ENCODE measurements at regions not wholly inside any gene's neighbourhood (a gene's known extent, or its start where the extent isn't known, plus 50 kb on each side); places are given as distances from the start of the nearest gene placed in this dataset.

- Histone ChIP-seq H3K4me2 (no peak overlapping the region), H4K20me1 (ENCODE audit: insufficient read depth, poor library complexity, severe bottlenecking) (no peaks in the 10 kb centered on the region), H3K4me1 (ENCODE audit: insufficient read depth) (no peaks in the 10 kb centered on the region), H3K79me2 (no peaks in the 10 kb centered on the region), H3K27me3 (no peaks in the 10 kb centered on the region), H3K36me3 (replicated peaks; ENCODE audit: insufficient read depth, low read depth) (no peaks in the 10 kb centered on the region), H3K9me2 (replicated peaks; ENCODE audit: insufficient read depth) (no peaks in the 10 kb centered on the region), H2AFZ (no peak overlapping the region), H3K9me3 (ENCODE audit: low read depth) (no peaks in the 10 kb centered on the region), H3K27ac (no peak overlapping the region), H3K4me3 (no peak overlapping the region)
- no peak for DNase-seq (ENCODE audit: low spot score)
- WGBS (ENCODE audit: low lambda C conversion rate, missing lambda C conversion rate), result 67% methylated on average over 5 of the region's 5 CpGs
- TF ChIP-seq EZH2 (IDR thresholded peaks at IDR 0.05; ENCODE audit: borderline replicate concordance) (no peak), EZH2phosphoT487 (IDR thresholded peaks at IDR 0.05; ENCODE audit: low read depth, severe bottlenecking, unreplicated experiment) (no peak), CTCF (IDR thresholded peaks at IDR 0.05; ENCODE audit: poor library complexity) (no peak)
Observed at GRCh38 chr4:30600246-30601017, 119.7 kb upstream of the PCDH7 start.

GRCh38 chr4:30601070-30601865 is 118.9 kb upstream of the PCDH7 start:
- no peaks in the 10 kb centered on the region for H3K79me2 ChIP-seq
- TF ChIP-seq EZH2 (IDR thresholded peaks at IDR 0.05; ENCODE audit: borderline replicate concordance) (no peak), CTCF (IDR thresholded peaks at IDR 0.05; ENCODE audit: poor library complexity) (no peak), EZH2phosphoT487 (IDR thresholded peaks at IDR 0.05; ENCODE audit: low read depth, severe bottlenecking, unreplicated experiment) (no peak)
- no peaks in the 10 kb centered on the region for H3K4me1 ChIP-seq (ENCODE audit: insufficient read depth)
- no peaks in the 10 kb centered on the region for H3K36me3 ChIP-seq (replicated peaks; ENCODE audit: insufficient read depth, low read depth)
- no peak for DNase-seq (ENCODE audit: low spot score)
- no peaks in the 10 kb centered on the region for H3K27me3 ChIP-seq
- no peak overlapping the region for H3K27ac ChIP-seq
- no peaks in the 10 kb centered on the region for H3K9me3 ChIP-seq (ENCODE audit: low read depth)
- no peaks in the 10 kb centered on the region for H3K9me2 ChIP-seq (replicated peaks; ENCODE audit: insufficient read depth)
- no peaks in the 10 kb centered on the region for H4K20me1 ChIP-seq (ENCODE audit: insufficient read depth, poor library complexity, severe bottlenecking)
- H3K4me2 ChIP-seq, result no peak overlapping the region
- no peak overlapping the region for H2AFZ ChIP-seq
- no peak overlapping the region for H3K4me3 ChIP-seq
- WGBS (ENCODE audit: low lambda C conversion rate, missing lambda C conversion rate), result 90% methylated on average over 3 of the region's 3 CpGs

GRCh38 chr4:30605616-30606190 is 114.5 kb upstream of the PCDH7 start:
- no peaks in the 10 kb centered on the region for H3K9me2 ChIP-seq (replicated peaks; ENCODE audit: insufficient read depth)
- H4K20me1 ChIP-seq (ENCODE audit: insufficient read depth, poor library complexity, severe bottlenecking), result no peaks in the 10 kb centered on the region
- H3K9me3 ChIP-seq (ENCODE audit: low read depth), result no peaks in the 10 kb centered on the region
- no peaks in the 10 kb centered on the region for H3K79me2 ChIP-seq
- H3K4me2 ChIP-seq, result no peak overlapping the region
- no peaks in the 10 kb centered on the region for H3K4me1 ChIP-seq (ENCODE audit: insufficient read depth)
- no peak for DNase-seq (ENCODE audit: low spot score)
- no peak overlapping the region for H3K4me3 ChIP-seq
- no peaks in the 10 kb centered on the region for H3K36me3 ChIP-seq (replicated peaks; ENCODE audit: insufficient read depth, low read depth)
- H2AFZ ChIP-seq, result no peak overlapping the region
- no peak for TF ChIP-seq CTCF (IDR thresholded peaks at IDR 0.05; ENCODE audit: poor library complexity)
- no peak for TF ChIP-seq EZH2phosphoT487 (IDR thresholded peaks at IDR 0.05; ENCODE audit: low read depth, severe bottlenecking, unreplicated experiment)
- TF ChIP-seq EZH2 (IDR thresholded peaks at IDR 0.05; ENCODE audit: borderline replicate concordance), result no peak
- no peak overlapping the region for H3K27ac ChIP-seq
- H3K27me3 ChIP-seq, result no peaks in the 10 kb centered on the region

All from hepatocyte (in vitro differentiated cells).